GM23338 (cell line): ENCODE measurements at regions not wholly inside any gene's neighbourhood (a gene's known extent, or its start where the extent isn't known, plus 50 kb on each side); places are given as distances from the start of the nearest gene placed in this dataset.

ENCODE experiments used
- ATAC-seq: fragments of 200-7000 bp; cut with Tn5 transposase; 3 replicates; pipeline ENCODE4 v1.9.1; 2020
- DNase-seq: peaks from one replicate; pipeline ENCODE4 v3.0.0-alpha.2; 2015; ENCODE audit warnings: low spot score
- H2AFZ ChIP-seq: fragments of 200-600 bp; sonication (generic); 2 replicates; pipeline ENCODE4 v1.8.0; 2016; ENCODE audit warnings: antibody characterized with exemption, mild to moderate bottlenecking, moderate library complexity
- H3F3A ChIP-seq: fragments of 200-600 bp; sonication (generic); replicated peaks from 2 replicates; pipeline ENCODE4 v1.8.0; 2017; ENCODE audit warnings: antibody characterized with exemption, mixed run types, low read depth
- H3K27ac ChIP-seq: fragments of 200-600 bp; sonication (generic); 2 replicates; pipeline ENCODE4 v1.6.1; 2016; ENCODE audit warnings: low read depth
- H3K27me3 ChIP-seq: fragments of 200-600 bp; sonication (generic); 2 replicates; pipeline ENCODE4 v1.8.0; 2016; ENCODE audit warnings: mild to moderate bottlenecking, mixed run types, moderate library complexity; ENCODE audit not compliant: insufficient read depth
- H3K36me3 ChIP-seq: fragments of 200-600 bp; sonication (generic); 2 replicates; pipeline ENCODE4 v1.8.0; 2016; ENCODE audit warnings: mild to moderate bottlenecking; ENCODE audit not compliant: insufficient read depth
- H3K4me1 ChIP-seq: fragments of 200-600 bp; sonication (generic); 2 replicates; pipeline ENCODE4 v1.8.0; 2016; ENCODE audit warnings: mild to moderate bottlenecking, moderate library complexity; ENCODE audit not compliant: insufficient read depth
- H3K4me2 ChIP-seq: fragments of 200-600 bp; sonication (generic); 2 replicates; pipeline ENCODE4 v1.7.1; 2017; ENCODE audit warnings: mixed run types
- H3K4me3 ChIP-seq: fragments of 200-600 bp; sonication (generic); 2 replicates; pipeline ENCODE4 v1.6.1; 2016; ENCODE audit warnings: mixed run types
- H3K79me2 ChIP-seq: fragments of 200-600 bp; sonication (generic); replicated peaks from 2 replicates; pipeline ENCODE4 v1.8.0; 2017; ENCODE audit warnings: mild to moderate bottlenecking; ENCODE audit not compliant: insufficient read depth
- H3K9me2 ChIP-seq: fragments of 200-600 bp; sonication (generic); 2 replicates; pipeline ENCODE4 v1.8.0; 2017; ENCODE audit not compliant: insufficient read depth
- H4K20me1 ChIP-seq: fragments of 200-600 bp; sonication (generic); replicated peaks from 2 replicates; pipeline ENCODE4 v1.8.0; 2017; ENCODE audit warnings: mild to moderate bottlenecking; ENCODE audit not compliant: insufficient read depth
- H3K27ac Mint-ChIP-seq: 2 replicates; pipeline ENCODE4 v1.8.0; 2020; ENCODE audit warnings: inconsistent platforms, mild to moderate bottlenecking, moderate library complexity, mixed read lengths
- H3K27me3 Mint-ChIP-seq: 3 replicates; pipeline ENCODE4 v1.8.0; 2022; ENCODE audit warnings: low read depth, mild to moderate bottlenecking, moderate library complexity, mixed read lengths, inconsistent platforms; ENCODE audit not compliant: insufficient read depth, poor library complexity
- H3K36me3 Mint-ChIP-seq: 3 replicates; pipeline ENCODE4 v1.8.0; 2021; ENCODE audit warnings: low read depth, mild to moderate bottlenecking, inconsistent platforms, moderate library complexity, mixed read lengths
- H3K4me1 Mint-ChIP-seq: 3 replicates; pipeline ENCODE4 v1.8.0; 2020; ENCODE audit warnings: mild to moderate bottlenecking, inconsistent platforms, mixed read lengths
- H3K4me3 Mint-ChIP-seq: 3 replicates; pipeline ENCODE4 v1.8.0; 2021; ENCODE audit warnings: moderate library complexity, mild to moderate bottlenecking, inconsistent platforms, mixed read lengths
- H3K9me3 Mint-ChIP-seq: 3 replicates; pipeline ENCODE4 v1.8.0; 2020; ENCODE audit warnings: moderate library complexity, mild to moderate bottlenecking, inconsistent platforms, mixed read lengths
- CREB1 ChIP-seq: fragments of 250-450 bp; sonication (Bioruptor Pico); IDR thresholded peaks from 2 replicates; pipeline ENCODE4 v1.5.0; 2020; ENCODE audit warnings: low read depth, mild to moderate bottlenecking, moderate library complexity
- CTCF ChIP-seq, 2 experiments: fragments of 200-600 bp in 1 of 2; sonication (generic) in 1 of 2; conservative IDR thresholded peaks; 2 replicates each; pipeline versions ENCODE4 v1.5.1 to v1.6.1; 2016 to 2017; ENCODE audit warnings: antibody characterized with exemption in 2 of 2, low read depth in 2 of 2, mild to moderate bottlenecking in 2 of 2, moderate library complexity in 1 of 2
- ETS1 ChIP-seq: IDR thresholded peaks from 2 replicates; pipeline ENCODE4 v1.6.1; 2016; ENCODE audit warnings: antibody characterized with exemption
- EZH2phosphoT487 ChIP-seq: fragments of 200-600 bp; sonication (generic); IDR thresholded peaks from one replicate; pipeline ENCODE4 v1.8.1; 2018; ENCODE audit warnings: antibody characterized with exemption; ENCODE audit not compliant: unreplicated experiment
- JUNB ChIP-seq: IDR thresholded peaks from one replicate; pipeline ENCODE4 v1.6.1; 2016; ENCODE audit warnings: antibody characterized with exemption; ENCODE audit not compliant: unreplicated experiment
- NANOG ChIP-seq: IDR thresholded peaks from 2 replicates; pipeline ENCODE4 v1.6.1; 2016; ENCODE audit warnings: antibody characterized with exemption, borderline replicate concordance
- POLR2AphosphoS5 ChIP-seq: IDR thresholded peaks from 2 replicates; pipeline ENCODE4 v1.6.1; 2016; ENCODE audit warnings: antibody characterized with exemption, low read depth
- REST ChIP-seq: IDR thresholded peaks from one replicate; pipeline ENCODE4 v1.6.1; 2018; ENCODE audit warnings: antibody characterized with exemption; ENCODE audit not compliant: unreplicated experiment
- STAT1 ChIP-seq: IDR thresholded peaks from one replicate; pipeline ENCODE4 v1.6.1; 2016; ENCODE audit warnings: antibody characterized with exemption; ENCODE audit not compliant: unreplicated experiment
- ZNF114 ChIP-seq: fragments of 250-450 bp; sonication (Bioruptor Pico); IDR thresholded peaks from 2 replicates; pipeline ENCODE4 v1.5.0; 2020; ENCODE audit warnings: mild to moderate bottlenecking, moderate library complexity
- TF ChIP-seq, protein P1 (sequence below): fragments of 250-450 bp; sonication (Bioruptor Pico); IDR thresholded peaks from 2 replicates; pipeline ENCODE4 v1.5.0; 2020; ENCODE audit warnings: mild to moderate bottlenecking, moderate library complexity

DNA sequence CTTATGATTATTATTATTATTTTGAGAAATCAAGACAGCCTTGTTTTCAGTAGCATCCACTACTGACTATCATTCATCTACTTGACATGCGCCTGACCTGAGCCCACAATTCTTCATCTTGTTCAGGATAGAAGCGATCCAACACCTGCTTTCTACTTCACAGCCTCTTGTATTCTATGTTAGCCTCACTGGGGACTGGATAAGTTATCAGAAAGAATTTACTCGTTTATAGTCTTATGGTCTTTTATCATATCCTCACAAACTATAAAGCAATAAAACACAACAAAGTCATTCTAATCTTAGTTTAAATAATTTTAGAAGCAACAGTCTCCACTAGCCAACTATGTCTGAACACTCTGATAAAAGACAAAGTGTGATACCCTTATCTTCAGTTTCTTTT is 436.0 kb upstream of the ARGLU1 start:
- no peak for ATAC-seq
- peaks cover 3% of the 10 kb centered on the region for H3K27me3 Mint-ChIP-seq
- Histone ChIP-seq H3F3A (no peaks in the 10 kb centered on the region), H3K79me2 (no peaks in the 10 kb centered on the region), H3K27ac (no peak overlapping the region), H3K36me3 (no peaks in the 10 kb centered on the region), H3K27me3 (no peaks in the 10 kb centered on the region), H3K4me1 (no peaks in the 10 kb centered on the region), H3K4me3 (no peak overlapping the region), H3K9me2 (no peaks in the 10 kb centered on the region), H2AFZ (no peak overlapping the region), H3K4me2 (no peak overlapping the region), H4K20me1 (no peaks in the 10 kb centered on the region)
- no peak overlapping the region for H3K4me3 Mint-ChIP-seq
- no peaks in the 10 kb centered on the region for H3K36me3 Mint-ChIP-seq
- H3K9me3 Mint-ChIP-seq, result no peaks in the 10 kb centered on the region
- H3K27ac Mint-ChIP-seq, result no peak overlapping the region
- DNase-seq, result no peak
- TF ChIP-seq CREB1, result no peak
- TF ChIP-seq NANOG, result no peak
- no peaks in the 10 kb centered on the region for H3K4me1 Mint-ChIP-seq

DNA sequence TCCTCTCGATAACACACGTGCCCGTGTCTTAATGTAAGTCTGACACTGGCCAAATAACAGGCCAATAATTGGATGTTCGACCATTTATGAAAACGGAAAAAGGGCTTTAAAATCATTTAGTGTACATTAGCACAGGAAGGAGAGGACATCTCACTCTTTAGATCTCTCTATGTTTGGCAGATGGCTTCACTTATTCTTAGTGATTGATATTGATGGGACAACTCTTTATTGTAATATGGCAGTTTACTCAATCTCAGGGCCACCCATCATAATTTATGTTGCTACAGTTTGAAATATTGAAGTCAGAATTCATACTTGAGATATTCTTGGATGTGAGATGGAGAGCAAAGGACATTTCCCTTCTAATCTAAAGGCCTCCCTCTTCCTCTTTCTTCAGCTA is 430.7 kb upstream of the ARGLU1 start:
- Histone ChIP-seq H4K20me1 (no peaks in the 10 kb centered on the region), H3K36me3 (no peaks in the 10 kb centered on the region), H3F3A (no peaks in the 10 kb centered on the region), H3K4me1 (no peaks in the 10 kb centered on the region), H3K27ac (no peak overlapping the region), H2AFZ (no peak overlapping the region), H3K79me2 (no peaks in the 10 kb centered on the region), H3K9me2 (no peaks in the 10 kb centered on the region), H3K27me3 (no peaks in the 10 kb centered on the region), H3K4me3 (no peak overlapping the region), H3K4me2 (no peak overlapping the region)
- Mint-ChIP-seq H3K9me3 (no peaks in the 10 kb centered on the region), H3K27ac (no peak overlapping the region), H3K27me3 (peaks cover 3% of the 10 kb centered on the region), H3K4me1 (no peaks in the 10 kb centered on the region; the same call in 2 of the 3 replicates), H3K4me3 (no peak overlapping the region), H3K36me3 (no peaks in the 10 kb centered on the region)
- ATAC-seq, result no peak
- DNase-seq, result no peak
- no peak for TF ChIP-seq STAT1
- no peak for TF ChIP-seq POLR2AphosphoS5
- no peak for TF ChIP-seq JUNB
- no peak for TF ChIP-seq EZH2phosphoT487
- TF ChIP-seq, protein P1, sequence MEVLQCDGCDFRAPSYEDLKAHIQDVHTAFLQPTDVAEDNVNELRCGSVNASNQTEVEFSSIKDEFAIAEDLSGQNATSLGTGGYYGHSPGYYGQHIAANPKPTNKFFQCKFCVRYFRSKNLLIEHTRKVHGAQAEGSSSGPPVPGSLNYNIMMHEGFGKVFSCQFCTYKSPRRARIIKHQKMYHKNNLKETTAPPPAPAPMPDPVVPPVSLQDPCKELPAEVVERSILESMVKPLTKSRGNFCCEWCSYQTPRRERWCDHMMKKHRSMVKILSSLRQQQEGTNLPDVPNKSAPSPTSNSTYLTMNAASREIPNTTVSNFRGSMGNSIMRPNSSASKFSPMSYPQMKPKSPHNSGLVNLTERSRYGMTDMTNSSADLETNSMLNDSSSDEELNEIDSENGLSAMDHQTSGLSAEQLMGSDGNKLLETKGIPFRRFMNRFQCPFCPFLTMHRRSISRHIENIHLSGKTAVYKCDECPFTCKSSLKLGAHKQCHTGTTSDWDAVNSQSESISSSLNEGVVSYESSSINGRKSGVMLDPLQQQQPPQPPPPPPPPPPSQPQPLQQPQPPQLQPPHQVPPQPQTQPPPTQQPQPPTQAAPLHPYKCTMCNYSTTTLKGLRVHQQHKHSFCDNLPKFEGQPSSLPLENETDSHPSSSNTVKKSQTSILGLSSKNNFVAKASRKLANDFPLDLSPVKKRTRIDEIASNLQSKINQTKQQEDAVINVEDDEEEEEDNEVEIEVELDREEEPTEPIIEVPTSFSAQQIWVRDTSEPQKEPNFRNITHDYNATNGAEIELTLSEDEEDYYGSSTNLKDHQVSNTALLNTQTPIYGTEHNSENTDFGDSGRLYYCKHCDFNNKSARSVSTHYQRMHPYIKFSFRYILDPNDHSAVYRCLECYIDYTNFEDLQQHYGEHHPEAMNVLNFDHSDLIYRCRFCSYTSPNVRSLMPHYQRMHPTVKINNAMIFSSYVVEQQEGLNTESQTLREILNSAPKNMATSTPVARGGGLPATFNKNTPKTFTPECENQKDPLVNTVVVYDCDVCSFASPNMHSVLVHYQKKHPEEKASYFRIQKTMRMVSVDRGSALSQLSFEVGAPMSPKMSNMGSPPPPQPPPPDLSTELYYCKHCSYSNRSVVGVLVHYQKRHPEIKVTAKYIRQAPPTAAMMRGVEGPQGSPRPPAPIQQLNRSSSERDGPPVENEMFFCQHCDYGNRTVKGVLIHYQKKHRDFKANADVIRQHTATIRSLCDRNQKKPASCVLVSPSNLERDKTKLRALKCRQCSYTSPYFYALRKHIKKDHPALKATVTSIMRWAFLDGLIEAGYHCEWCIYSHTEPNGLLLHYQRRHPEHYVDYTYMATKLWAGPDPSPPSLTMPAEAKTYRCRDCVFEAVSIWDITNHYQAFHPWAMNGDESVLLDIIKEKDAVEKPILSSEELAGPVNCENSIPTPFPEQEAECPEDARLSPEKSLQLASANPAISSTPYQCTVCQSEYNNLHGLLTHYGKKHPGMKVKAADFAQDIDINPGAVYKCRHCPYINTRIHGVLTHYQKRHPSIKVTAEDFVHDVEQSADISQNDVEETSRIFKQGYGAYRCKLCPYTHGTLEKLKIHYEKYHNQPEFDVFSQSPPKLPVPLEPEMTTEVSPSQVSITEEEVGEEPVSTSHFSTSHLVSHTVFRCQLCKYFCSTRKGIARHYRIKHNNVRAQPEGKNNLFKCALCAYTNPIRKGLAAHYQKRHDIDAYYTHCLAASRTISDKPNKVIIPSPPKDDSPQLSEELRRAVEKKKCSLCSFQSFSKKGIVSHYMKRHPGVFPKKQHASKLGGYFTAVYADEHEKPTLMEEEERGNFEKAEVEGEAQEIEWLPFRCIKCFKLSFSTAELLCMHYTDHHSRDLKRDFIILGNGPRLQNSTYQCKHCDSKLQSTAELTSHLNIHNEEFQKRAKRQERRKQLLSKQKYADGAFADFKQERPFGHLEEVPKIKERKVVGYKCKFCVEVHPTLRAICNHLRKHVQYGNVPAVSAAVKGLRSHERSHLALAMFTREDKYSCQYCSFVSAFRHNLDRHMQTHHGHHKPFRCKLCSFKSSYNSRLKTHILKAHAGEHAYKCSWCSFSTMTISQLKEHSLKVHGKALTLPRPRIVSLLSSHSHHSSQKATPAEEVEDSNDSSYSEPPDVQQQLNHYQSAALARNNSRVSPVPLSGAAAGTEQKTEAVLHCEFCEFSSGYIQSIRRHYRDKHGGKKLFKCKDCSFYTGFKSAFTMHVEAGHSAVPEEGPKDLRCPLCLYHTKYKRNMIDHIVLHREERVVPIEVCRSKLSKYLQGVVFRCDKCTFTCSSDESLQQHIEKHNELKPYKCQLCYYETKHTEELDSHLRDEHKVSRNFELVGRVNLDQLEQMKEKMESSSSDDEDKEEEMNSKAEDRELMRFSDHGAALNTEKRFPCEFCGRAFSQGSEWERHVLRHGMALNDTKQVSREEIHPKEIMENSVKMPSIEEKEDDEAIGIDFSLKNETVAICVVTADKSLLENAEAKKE (CRISPR knock-in tag), result no peak
- no peak for TF ChIP-seq REST
- TF ChIP-seq ZNF114 (CRISPR knock-in tag), result no peak
- TF ChIP-seq NANOG, result no peak
- TF ChIP-seq ETS1, result no peak
- no peak for TF ChIP-seq CTCF (conservative IDR thresholded peaks at IDR 0.05; ENCODE audit: low read depth in 2 of 2)
- no peak for TF ChIP-seq CREB1
